ENCODE measurements at regions not wholly inside any gene's neighbourhood (a gene's known extent, or its start where the extent isn't known, plus 50 kb on each side); places are given as distances from the start of the nearest gene placed in this dataset.

DNA sequence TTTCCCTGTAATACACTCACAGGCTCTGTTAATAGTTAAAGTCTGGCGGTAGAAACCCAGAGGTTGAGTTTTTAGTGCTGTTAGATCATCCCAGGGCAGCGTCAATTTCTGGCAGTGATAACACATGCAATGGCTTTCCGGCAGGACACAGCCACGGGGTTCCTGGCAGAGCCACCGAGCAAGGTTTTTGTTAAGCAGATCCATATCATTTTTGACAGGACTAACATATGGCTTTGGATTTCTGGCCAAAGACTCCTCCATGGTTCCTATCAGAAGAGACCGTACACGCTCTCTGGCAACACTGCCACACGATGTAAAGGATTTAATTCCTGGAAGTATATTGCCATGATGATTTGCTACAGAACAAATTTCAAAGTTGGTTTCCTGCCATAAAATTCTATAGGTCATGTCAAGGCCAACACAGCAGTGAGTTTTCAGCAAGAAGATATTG lies 854.3 kb downstream of the LRRTM4 start:
- TF ChIP-seq, protein P1, sequence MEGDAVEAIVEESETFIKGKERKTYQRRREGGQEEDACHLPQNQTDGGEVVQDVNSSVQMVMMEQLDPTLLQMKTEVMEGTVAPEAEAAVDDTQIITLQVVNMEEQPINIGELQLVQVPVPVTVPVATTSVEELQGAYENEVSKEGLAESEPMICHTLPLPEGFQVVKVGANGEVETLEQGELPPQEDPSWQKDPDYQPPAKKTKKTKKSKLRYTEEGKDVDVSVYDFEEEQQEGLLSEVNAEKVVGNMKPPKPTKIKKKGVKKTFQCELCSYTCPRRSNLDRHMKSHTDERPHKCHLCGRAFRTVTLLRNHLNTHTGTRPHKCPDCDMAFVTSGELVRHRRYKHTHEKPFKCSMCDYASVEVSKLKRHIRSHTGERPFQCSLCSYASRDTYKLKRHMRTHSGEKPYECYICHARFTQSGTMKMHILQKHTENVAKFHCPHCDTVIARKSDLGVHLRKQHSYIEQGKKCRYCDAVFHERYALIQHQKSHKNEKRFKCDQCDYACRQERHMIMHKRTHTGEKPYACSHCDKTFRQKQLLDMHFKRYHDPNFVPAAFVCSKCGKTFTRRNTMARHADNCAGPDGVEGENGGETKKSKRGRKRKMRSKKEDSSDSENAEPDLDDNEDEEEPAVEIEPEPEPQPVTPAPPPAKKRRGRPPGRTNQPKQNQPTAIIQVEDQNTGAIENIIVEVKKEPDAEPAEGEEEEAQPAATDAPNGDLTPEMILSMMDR (IDR thresholded peaks at IDR 0.05), result no peak
- no peaks in the 10 kb centered on the region for H3K27me3 ChIP-seq
- no peaks in the 10 kb centered on the region for H3K36me3 ChIP-seq
- H3K9me3 ChIP-seq, result no peaks in the 10 kb centered on the region
- H3K4me1 ChIP-seq (ENCODE audit: control insufficient read depth in 1 of 2, insufficient read depth in 1 of 2, low read depth in 1 of 2, low read length in 1 of 2), result no peaks in the 10 kb centered on the region
- H3K27ac ChIP-seq, result no peak overlapping the region
- H3K4me3 ChIP-seq (ENCODE audit: low read depth in 1 of 2, low read length in 1 of 2), result no peak overlapping the region

DNA sequence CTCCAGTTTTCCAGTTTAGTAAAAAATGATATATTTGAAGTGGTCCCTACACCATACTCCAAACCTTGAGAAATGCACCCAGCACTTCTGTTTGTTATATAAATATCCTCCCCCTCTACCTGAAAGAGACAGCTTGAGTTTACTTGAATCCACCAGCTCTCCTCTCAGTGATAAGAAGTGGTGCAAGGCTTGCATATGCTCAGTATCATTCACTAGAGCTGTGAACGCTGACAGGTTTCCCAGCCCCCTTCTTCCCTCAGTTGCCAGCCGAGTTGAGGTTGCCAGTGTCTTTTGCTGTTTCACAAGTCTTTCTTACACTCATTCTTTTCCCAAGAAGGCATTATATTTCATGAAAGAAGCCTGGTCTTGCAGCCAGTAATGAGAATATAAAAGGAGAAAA lies 880.0 kb downstream of the LRRTM4 start:
- no peaks in the 10 kb centered on the region for H3K36me3 ChIP-seq
- H3K27me3 ChIP-seq, result no peaks in the 10 kb centered on the region
- no peaks in the 10 kb centered on the region for H3K4me1 ChIP-seq (ENCODE audit: control insufficient read depth in 1 of 2, insufficient read depth in 1 of 2, low read depth in 1 of 2, low read length in 1 of 2)
- TF ChIP-seq, protein P1 (IDR thresholded peaks at IDR 0.05), result no peak
- no peaks in the 10 kb centered on the region for H3K9me3 ChIP-seq
- no peak overlapping the region for H3K4me3 ChIP-seq (ENCODE audit: low read depth in 1 of 2, low read length in 1 of 2)
- no peak overlapping the region for H3K27ac ChIP-seq

DNA sequence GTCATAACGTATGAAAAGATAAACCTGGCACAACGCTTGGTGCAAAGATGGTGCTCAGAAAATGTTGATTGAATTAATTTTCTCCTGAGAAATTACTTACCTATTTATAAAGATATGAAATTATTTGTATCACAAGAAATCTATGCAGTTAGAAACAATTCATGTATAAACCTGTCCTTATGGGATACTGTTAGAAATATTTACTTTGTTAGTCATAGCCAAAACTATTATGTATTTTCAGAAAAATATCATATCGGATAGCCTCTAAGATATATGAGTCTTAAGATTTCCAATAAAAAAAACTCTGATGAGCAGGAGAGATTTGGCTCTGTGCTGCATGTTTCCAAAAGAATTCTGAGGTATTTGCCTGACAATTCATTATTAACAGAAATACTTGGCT lies 880.7 kb downstream of the LRRTM4 start:
- TF ChIP-seq, protein P1 (IDR thresholded peaks at IDR 0.05), result no peak
- Histone ChIP-seq H3K27me3 (no peaks in the 10 kb centered on the region), H3K36me3 (no peaks in the 10 kb centered on the region), H3K4me1 (ENCODE audit: control insufficient read depth in 1 of 2, insufficient read depth in 1 of 2, low read depth in 1 of 2, low read length in 1 of 2) (no peaks in the 10 kb centered on the region), H3K4me3 (ENCODE audit: low read depth in 1 of 2, low read length in 1 of 2) (no peak overlapping the region), H3K27ac (no peak overlapping the region), H3K9me3 (no peaks in the 10 kb centered on the region)

DNA sequence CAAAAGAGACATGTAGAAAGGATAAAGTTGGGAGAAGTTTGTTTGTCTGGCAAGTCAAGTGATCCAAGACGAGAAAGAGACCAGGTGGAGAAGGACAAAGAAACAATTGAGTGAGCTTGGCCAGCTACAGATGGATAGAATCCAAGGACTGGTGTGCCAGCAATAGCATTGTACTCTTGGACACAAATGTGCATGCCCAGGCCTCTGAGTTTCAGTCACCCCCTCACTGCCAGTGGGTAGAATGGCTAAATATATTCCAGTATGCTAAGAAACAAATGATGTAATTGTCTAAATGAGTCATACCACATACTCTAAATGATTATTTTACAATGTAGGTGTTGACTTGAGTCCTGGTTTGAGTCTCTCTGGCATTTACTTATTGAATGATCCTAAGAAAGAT lies 881.3 kb downstream of the LRRTM4 start:
- Histone ChIP-seq H3K9me3 (no peaks in the 10 kb centered on the region), H3K4me3 (ENCODE audit: low read depth in 1 of 2, low read length in 1 of 2) (no peak overlapping the region), H3K36me3 (no peaks in the 10 kb centered on the region), H3K27ac (no peak overlapping the region), H3K27me3 (no peaks in the 10 kb centered on the region), H3K4me1 (ENCODE audit: control insufficient read depth in 1 of 2, insufficient read depth in 1 of 2, low read depth in 1 of 2, low read length in 1 of 2) (no peaks in the 10 kb centered on the region)
- TF ChIP-seq, protein P1 (IDR thresholded peaks at IDR 0.05), result no peak

DNA sequence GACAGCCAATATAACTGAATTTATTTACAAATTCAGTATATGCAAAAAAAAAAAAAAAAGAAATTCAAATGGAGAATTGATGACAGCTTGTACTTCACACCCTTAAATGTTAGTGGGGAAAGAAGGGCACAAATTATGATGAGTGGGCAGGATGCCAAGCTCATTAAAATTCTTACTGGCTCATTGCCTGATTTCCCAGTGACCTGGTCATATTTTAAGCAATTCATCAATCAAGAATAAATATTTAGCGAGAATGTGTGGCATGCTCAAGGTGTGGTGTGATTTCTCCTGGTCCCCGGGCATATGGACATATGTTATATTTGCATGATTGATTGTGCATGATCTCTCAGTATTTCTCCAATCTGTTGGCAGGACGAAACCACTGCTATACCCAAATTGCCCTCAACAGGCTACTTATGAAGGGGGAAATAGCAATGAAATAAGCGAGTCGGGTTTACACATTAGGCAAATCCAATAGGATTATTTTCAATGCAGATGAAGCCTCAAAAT lies 883.0 kb downstream of the LRRTM4 start:
- H3K4me3 ChIP-seq (ENCODE audit: low read depth in 1 of 2, low read length in 1 of 2), result no peak overlapping the region
- no peaks in the 10 kb centered on the region for H3K9me3 ChIP-seq
- H3K27me3 ChIP-seq, result no peaks in the 10 kb centered on the region
- H3K36me3 ChIP-seq, result no peaks in the 10 kb centered on the region
- no peaks in the 10 kb centered on the region for H3K4me1 ChIP-seq (ENCODE audit: control insufficient read depth in 1 of 2, insufficient read depth in 1 of 2, low read depth in 1 of 2, low read length in 1 of 2)
- H3K27ac ChIP-seq, result no peak overlapping the region
- TF ChIP-seq, protein P1 (IDR thresholded peaks at IDR 0.05), result no peak

Measured in neutrophil (primary cell).